ENCODE measurements at regions not wholly inside any gene's neighbourhood (a gene's known extent, or its start where the extent isn't known, plus 50 kb on each side); places are given as distances from the start of the nearest gene placed in this dataset.

DNA sequence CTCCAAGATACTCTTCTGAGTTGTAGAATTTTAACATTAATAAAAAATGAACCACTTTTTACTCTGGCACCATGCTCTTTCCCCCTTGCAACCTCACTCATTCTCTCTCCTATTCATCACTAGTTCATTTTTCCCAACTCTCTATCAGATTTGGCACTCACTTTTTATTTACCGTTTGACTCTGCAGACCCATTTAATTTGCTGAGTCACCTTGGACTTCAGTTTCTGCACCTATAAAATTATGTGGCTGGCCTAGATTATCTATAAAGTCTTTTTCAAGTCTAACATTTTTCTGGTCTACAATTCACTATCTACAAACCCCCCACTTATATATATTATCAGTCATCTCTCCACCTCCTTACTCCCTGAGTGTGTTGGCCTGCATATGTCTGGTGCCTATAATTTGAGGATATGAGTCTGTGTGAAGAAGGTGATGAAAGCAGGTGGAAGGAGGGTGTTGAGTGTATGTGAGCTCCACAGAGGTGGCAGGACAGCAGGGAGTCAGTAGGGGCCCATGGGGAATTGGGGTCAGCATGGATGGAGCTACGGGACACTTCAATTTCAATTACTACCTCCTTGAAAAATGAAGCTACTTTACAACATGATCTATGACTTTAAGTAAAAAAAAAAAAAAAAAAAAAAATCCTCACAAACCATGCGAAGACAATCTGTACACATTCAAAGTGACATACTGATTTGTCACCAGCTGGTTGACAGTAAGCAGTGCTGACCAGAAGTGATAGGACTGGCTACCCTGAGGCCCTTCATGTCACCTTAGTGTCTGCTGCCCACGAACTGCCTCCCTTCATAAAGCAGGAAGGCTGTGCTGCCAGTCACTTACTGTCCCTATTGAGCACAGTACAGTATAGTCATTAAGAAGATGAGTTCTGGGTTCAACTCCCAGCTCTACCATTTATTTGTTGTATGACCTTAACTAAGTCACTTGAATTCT is 334.2 kb upstream of the IL12A start:
- no peak for TF ChIP-seq POLR2A (IDR thresholded peaks at IDR 0.05)
- TF ChIP-seq, protein P1, sequence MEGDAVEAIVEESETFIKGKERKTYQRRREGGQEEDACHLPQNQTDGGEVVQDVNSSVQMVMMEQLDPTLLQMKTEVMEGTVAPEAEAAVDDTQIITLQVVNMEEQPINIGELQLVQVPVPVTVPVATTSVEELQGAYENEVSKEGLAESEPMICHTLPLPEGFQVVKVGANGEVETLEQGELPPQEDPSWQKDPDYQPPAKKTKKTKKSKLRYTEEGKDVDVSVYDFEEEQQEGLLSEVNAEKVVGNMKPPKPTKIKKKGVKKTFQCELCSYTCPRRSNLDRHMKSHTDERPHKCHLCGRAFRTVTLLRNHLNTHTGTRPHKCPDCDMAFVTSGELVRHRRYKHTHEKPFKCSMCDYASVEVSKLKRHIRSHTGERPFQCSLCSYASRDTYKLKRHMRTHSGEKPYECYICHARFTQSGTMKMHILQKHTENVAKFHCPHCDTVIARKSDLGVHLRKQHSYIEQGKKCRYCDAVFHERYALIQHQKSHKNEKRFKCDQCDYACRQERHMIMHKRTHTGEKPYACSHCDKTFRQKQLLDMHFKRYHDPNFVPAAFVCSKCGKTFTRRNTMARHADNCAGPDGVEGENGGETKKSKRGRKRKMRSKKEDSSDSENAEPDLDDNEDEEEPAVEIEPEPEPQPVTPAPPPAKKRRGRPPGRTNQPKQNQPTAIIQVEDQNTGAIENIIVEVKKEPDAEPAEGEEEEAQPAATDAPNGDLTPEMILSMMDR (IDR thresholded peaks at IDR 0.05) = no peak
